ENCODE measurements at regions not wholly inside any gene's neighbourhood (a gene's known extent, or its start where the extent isn't known, plus 50 kb on each side); places are given as distances from the start of the nearest gene placed in this dataset.

DNA sequence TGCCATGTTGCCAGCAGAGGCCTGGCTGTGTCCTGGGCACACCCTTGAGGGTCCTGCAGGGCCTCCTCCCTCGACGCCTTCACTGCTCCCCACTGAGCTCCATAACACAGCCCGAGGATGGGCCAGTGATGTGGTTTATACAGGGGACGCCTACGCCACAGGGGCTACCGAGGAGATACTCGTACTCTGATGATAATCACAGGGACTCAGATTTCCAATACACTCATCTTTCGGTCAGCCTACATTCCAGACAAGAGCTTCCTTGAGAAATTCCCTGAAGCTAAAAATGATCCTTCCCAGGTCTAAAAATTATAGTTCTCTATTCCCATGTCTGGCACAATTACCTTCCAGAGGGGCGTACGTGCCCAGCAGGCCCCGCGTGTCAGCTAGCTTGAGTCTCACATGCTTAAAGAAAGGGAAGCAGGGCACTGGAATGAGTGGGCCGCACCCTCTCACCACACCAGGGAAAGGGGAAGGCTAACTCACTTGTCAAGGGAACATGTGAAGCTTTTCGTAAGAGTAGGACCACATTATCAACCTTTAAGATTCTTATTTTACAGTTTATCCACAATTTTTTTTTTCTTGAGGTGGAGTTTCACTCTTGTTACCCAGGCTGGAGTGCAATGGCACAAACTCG lies 159.5 kb upstream of the NDUFV2 start:
- WGBS, result 89% methylated on average over 15 of the region's 15 CpGs
- Histone ChIP-seq H3K27me3 (ENCODE audit: control insufficient read depth in 4 of 4, insufficient read depth in 4 of 4, low read length in 3 of 4) (no peaks in the 10 kb centered on the region), H3K27ac (ENCODE audit: low read depth in 1 of 2, low read length in 2 of 2) (no peak overlapping the region), H3K36me3 (ENCODE audit: control insufficient read depth in 4 of 4, insufficient read depth in 3 of 4, low read depth in 1 of 4, low read length in 3 of 4) (no peaks in the 10 kb centered on the region), H3K9me3 (ENCODE audit: control insufficient read depth in 4 of 4, low read length in 3 of 4) (no peaks in the 10 kb centered on the region), H3K4me3 (ENCODE audit: low read depth in 1 of 3, low read length in 3 of 3) (no peak overlapping the region), H3K4me1 (ENCODE audit: control insufficient read depth in 4 of 4, insufficient read depth in 4 of 4, low read length in 3 of 4) (no peaks in the 10 kb centered on the region), H3K9ac (ENCODE audit: low read depth in 1 of 2, low read length in 2 of 2) (no peak overlapping the region)
- no peak for DNase-seq (ENCODE audit: low spot score)
- TF ChIP-seq RAD21 (IDR thresholded peaks at IDR 0.05), result no peak
- no peak for TF ChIP-seq GABPA (IDR thresholded peaks at IDR 0.05 in 1 of 2, conservative IDR thresholded peaks at IDR 0.05 in 1 of 2)
- TF ChIP-seq, protein P1, sequence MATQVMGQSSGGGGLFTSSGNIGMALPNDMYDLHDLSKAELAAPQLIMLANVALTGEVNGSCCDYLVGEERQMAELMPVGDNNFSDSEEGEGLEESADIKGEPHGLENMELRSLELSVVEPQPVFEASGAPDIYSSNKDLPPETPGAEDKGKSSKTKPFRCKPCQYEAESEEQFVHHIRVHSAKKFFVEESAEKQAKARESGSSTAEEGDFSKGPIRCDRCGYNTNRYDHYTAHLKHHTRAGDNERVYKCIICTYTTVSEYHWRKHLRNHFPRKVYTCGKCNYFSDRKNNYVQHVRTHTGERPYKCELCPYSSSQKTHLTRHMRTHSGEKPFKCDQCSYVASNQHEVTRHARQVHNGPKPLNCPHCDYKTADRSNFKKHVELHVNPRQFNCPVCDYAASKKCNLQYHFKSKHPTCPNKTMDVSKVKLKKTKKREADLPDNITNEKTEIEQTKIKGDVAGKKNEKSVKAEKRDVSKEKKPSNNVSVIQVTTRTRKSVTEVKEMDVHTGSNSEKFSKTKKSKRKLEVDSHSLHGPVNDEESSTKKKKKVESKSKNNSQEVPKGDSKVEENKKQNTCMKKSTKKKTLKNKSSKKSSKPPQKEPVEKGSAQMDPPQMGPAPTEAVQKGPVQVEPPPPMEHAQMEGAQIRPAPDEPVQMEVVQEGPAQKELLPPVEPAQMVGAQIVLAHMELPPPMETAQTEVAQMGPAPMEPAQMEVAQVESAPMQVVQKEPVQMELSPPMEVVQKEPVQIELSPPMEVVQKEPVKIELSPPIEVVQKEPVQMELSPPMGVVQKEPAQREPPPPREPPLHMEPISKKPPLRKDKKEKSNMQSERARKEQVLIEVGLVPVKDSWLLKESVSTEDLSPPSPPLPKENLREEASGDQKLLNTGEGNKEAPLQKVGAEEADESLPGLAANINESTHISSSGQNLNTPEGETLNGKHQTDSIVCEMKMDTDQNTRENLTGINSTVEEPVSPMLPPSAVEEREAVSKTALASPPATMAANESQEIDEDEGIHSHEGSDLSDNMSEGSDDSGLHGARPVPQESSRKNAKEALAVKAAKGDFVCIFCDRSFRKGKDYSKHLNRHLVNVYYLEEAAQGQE (IDR thresholded peaks at IDR 0.05), result no peak
- TF ChIP-seq RXRA (IDR thresholded peaks at IDR 0.05), result no peak
- TF ChIP-seq SP1 (IDR thresholded peaks at IDR 0.05), result no peak
- TF ChIP-seq FOXA2 (IDR thresholded peaks at IDR 0.05), result no peak
- TF ChIP-seq, protein P2, sequence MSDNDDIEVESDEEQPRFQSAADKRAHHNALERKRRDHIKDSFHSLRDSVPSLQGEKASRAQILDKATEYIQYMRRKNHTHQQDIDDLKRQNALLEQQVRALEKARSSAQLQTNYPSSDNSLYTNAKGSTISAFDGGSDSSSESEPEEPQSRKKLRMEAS (IDR thresholded peaks at IDR 0.05), result no peak
- no peak for TF ChIP-seq TAF1 (conservative IDR thresholded peaks at IDR 0.05)
- no peak for TF ChIP-seq HNF4A (conservative IDR thresholded peaks at IDR 0.05)
- TF ChIP-seq, protein P3, sequence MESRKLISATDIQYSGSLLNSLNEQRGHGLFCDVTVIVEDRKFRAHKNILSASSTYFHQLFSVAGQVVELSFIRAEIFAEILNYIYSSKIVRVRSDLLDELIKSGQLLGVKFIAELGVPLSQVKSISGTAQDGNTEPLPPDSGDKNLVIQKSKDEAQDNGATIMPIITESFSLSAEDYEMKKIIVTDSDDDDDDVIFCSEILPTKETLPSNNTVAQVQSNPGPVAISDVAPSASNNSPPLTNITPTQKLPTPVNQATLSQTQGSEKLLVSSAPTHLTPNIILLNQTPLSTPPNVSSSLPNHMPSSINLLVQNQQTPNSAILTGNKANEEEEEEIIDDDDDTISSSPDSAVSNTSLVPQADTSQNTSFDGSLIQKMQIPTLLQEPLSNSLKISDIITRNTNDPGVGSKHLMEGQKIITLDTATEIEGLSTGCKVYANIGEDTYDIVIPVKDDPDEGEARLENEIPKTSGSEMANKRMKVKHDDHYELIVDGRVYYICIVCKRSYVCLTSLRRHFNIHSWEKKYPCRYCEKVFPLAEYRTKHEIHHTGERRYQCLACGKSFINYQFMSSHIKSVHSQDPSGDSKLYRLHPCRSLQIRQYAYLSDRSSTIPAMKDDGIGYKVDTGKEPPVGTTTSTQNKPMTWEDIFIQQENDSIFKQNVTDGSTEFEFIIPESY (IDR thresholded peaks at IDR 0.05), result no peak
- TF ChIP-seq EGR1 (IDR thresholded peaks at IDR 0.05; ENCODE audit: low read depth in 2 of 2), result no peak

DNA sequence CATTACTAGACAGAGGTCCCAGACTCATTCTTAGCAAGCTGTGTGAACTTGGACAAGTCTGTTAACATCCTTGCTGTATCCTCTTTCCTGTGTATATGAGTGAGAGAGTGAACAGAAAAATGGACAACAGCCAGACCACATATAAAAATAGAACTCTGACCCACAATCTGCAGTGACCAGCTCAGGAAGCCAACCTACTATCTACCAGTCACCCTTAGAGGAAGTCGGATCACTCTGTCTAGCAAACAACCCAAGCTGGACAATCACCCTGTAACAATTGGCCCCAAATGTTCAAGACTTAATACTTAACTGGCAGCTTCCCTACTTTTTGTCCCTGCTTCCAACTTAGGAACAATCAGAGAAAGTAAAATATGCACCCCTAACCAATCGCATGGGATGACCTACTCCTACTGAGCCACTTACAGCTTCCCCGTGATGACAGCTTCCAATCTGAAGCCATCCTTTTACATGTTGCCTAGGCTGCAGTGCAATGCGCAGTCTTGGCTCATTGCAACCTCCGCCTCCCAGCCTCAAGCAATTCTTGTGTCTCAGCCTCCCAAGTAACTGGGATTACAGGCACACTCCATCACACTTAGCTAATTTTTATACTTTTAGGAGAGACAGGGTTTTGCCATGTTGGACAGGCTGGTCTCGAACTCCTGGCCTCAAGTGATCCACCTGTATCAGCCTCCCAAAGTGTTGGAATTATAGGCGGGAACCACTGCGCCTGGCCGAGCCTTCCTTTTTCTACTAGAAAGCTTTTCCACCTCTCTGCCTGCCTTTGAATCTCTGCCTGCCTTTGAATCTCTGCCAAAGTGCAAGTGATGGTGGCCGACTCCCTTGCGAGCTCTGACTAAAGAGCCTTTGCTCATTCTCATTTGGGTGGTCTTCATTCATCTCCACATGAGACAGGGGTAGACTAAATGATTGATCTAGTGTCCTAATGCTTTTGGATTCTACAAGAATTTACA lies 158.3 kb upstream of the NDUFV2 start:
- TF ChIP-seq RAD21 (IDR thresholded peaks at IDR 0.05), result no peak
- no peak for TF ChIP-seq FOXA2 (IDR thresholded peaks at IDR 0.05)
- TF ChIP-seq, protein P4, sequence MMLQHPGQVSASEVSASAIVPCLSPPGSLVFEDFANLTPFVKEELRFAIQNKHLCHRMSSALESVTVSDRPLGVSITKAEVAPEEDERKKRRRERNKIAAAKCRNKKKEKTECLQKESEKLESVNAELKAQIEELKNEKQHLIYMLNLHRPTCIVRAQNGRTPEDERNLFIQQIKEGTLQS (IDR thresholded peaks at IDR 0.05), result no peak
- TF ChIP-seq GABPA (IDR thresholded peaks at IDR 0.05 in 1 of 2, conservative IDR thresholded peaks at IDR 0.05 in 1 of 2), result no peak
- TF ChIP-seq, protein P1 (IDR thresholded peaks at IDR 0.05), result no peak
- TF ChIP-seq, protein P2 (IDR thresholded peaks at IDR 0.05), result no peak
- 92% methylated on average over 11 of the region's 11 CpGs for WGBS
- Histone ChIP-seq H3K27me3 (ENCODE audit: control insufficient read depth in 4 of 4, insufficient read depth in 4 of 4, low read length in 3 of 4) (no peaks in the 10 kb centered on the region), H3K4me3 (ENCODE audit: low read depth in 1 of 3, low read length in 3 of 3) (no peak overlapping the region), H3K4me1 (ENCODE audit: control insufficient read depth in 4 of 4, insufficient read depth in 4 of 4, low read length in 3 of 4) (no peaks in the 10 kb centered on the region), H3K36me3 (ENCODE audit: control insufficient read depth in 4 of 4, insufficient read depth in 3 of 4, low read depth in 1 of 4, low read length in 3 of 4) (no peaks in the 10 kb centered on the region), H3K27ac (ENCODE audit: low read depth in 1 of 2, low read length in 2 of 2) (no peak overlapping the region), H3K9ac (ENCODE audit: low read depth in 1 of 2, low read length in 2 of 2) (no peak overlapping the region), H3K9me3 (ENCODE audit: control insufficient read depth in 4 of 4, low read length in 3 of 4) (no peaks in the 10 kb centered on the region)
- DNase-seq (ENCODE audit: low spot score), result no peak
